IPS-20b (cell line): ENCODE measurements at regions not wholly inside any gene's neighbourhood (a gene's known extent, or its start where the extent isn't known, plus 50 kb on each side); places are given as distances from the start of the nearest gene placed in this dataset.

ENCODE experiments used
- H3K27ac ChIP-seq: one replicate; pipeline ENCODE4 v1.5.1; 2013; ENCODE audit warnings: low read length
- H3K27me3 ChIP-seq: 2 replicates; pipeline ENCODE4 v1.6.1; 2013; ENCODE audit warnings: mild to moderate bottlenecking, low read length, inconsistent platforms; ENCODE audit not compliant: insufficient read depth
- H3K36me3 ChIP-seq: 2 replicates; pipeline ENCODE4 v1.6.1; 2013; ENCODE audit warnings: low read depth, mild to moderate bottlenecking, inconsistent platforms, low read length, moderate library complexity; ENCODE audit not compliant: insufficient read depth
- H3K4me1 ChIP-seq: 2 replicates; pipeline ENCODE4 v1.6.1; 2013; ENCODE audit warnings: mild to moderate bottlenecking, control low read depth, inconsistent platforms, low read length, moderate library complexity; ENCODE audit not compliant: insufficient read depth
- H3K4me3 ChIP-seq: 2 replicates; pipeline ENCODE4 v1.5.1; 2013; ENCODE audit warnings: mild to moderate bottlenecking, low read length, inconsistent platforms
- H3K9ac ChIP-seq: 2 replicates; pipeline ENCODE4 v1.6.1; 2013; ENCODE audit warnings: low read depth, mild to moderate bottlenecking, inconsistent platforms, low read length, moderate library complexity
- H3K9me3 ChIP-seq: 2 replicates; pipeline ENCODE4 v1.6.1; 2013; ENCODE audit warnings: mild to moderate bottlenecking, low read depth, low read length, inconsistent platforms; ENCODE audit not compliant: insufficient read depth

- H3K4me1 ChIP-seq, result peaks cover 6% of the 10 kb centered on the region
- H3K4me3 ChIP-seq, result no peak overlapping the region
- no peaks in the 10 kb centered on the region for H3K36me3 ChIP-seq
- no peaks in the 10 kb centered on the region for H3K27me3 ChIP-seq
- no peak overlapping the region for H3K9ac ChIP-seq
- H3K27ac ChIP-seq, result no peak overlapping the region
- H3K9me3 ChIP-seq, result no peaks in the 10 kb centered on the region
Observed at GRCh38 chr1:58011978-58012377, 534.5 kb downstream of the OMA1 start.

GRCh38 chr1:58006421-58007046 is 540.0 kb downstream of the OMA1 start:
- Histone ChIP-seq H3K4me3 (peak overlapping the region; percentile 6; the same call in 1 of the 2 replicates), H3K9me3 (no peaks in the 10 kb centered on the region), H3K4me1 (peaks cover 56% of the 10 kb centered on the region), H3K27me3 (no peaks in the 10 kb centered on the region), H3K9ac (no peak overlapping the region; the same call in 1 of the 2 replicates), H3K27ac (no peak overlapping the region), H3K36me3 (no peaks in the 10 kb centered on the region)

GRCh38 chr1:58005212-58005611 is 541.3 kb downstream of the OMA1 start:
- H3K4me3 ChIP-seq, result no peak overlapping the region
- peak overlapping the region; percentile 38; the same call in 1 of the 2 replicates for H3K9ac ChIP-seq
- H3K4me1 ChIP-seq, result peaks cover 56% of the 10 kb centered on the region
- no peaks in the 10 kb centered on the region for H3K9me3 ChIP-seq
- no peaks in the 10 kb centered on the region for H3K36me3 ChIP-seq
- H3K27me3 ChIP-seq, result no peaks in the 10 kb centered on the region
- no peak overlapping the region for H3K27ac ChIP-seq

- H3K4me3 ChIP-seq, result no peak overlapping the region
- H3K27me3 ChIP-seq, result no peaks in the 10 kb centered on the region
- H3K9me3 ChIP-seq, result no peaks in the 10 kb centered on the region
- H3K4me1 ChIP-seq, result peaks cover 56% of the 10 kb centered on the region
- H3K27ac ChIP-seq, result peak overlapping the region; percentile 41
- H3K9ac ChIP-seq, result peak overlapping the region; percentile 21; the same call in 1 of the 2 replicates
- H3K36me3 ChIP-seq, result no peaks in the 10 kb centered on the region
Observed at GRCh38 chr1:58003988-58004387, 542.5 kb downstream of the OMA1 start.

- peak overlapping the region; percentile 21; the same call in 1 of the 2 replicates for H3K9ac ChIP-seq
- peak overlapping the region; percentile 10; the same call in 1 of the 2 replicates for H3K4me3 ChIP-seq
- no peaks in the 10 kb centered on the region for H3K36me3 ChIP-seq
- peak overlapping the region; percentile 41 for H3K27ac ChIP-seq
- peaks cover 56% of the 10 kb centered on the region for H3K4me1 ChIP-seq
- H3K9me3 ChIP-seq, result no peaks in the 10 kb centered on the region
- no peaks in the 10 kb centered on the region for H3K27me3 ChIP-seq
Observed at GRCh38 chr1:58003059-58003458, 543.5 kb downstream of the OMA1 start.

GRCh38 chr1:58000821-58001220 is 545.7 kb downstream of the OMA1 start:
- Histone ChIP-seq H3K9me3 (no peaks in the 10 kb centered on the region), H3K4me3 (no peak overlapping the region), H3K27ac (no peak overlapping the region), H3K4me1 (peaks cover 41% of the 10 kb centered on the region), H3K9ac (no peak overlapping the region), H3K27me3 (no peaks in the 10 kb centered on the region), H3K36me3 (no peaks in the 10 kb centered on the region)

- Histone ChIP-seq H3K9ac (no peak overlapping the region), H3K36me3 (no peaks in the 10 kb centered on the region), H3K9me3 (no peaks in the 10 kb centered on the region), H3K27ac (no peak overlapping the region), H3K4me1 (peaks cover 39% of the 10 kb centered on the region), H3K4me3 (no peak overlapping the region), H3K27me3 (no peaks in the 10 kb centered on the region)
Observed at GRCh38 chr1:58000116-58000515, 546.4 kb downstream of the OMA1 start.

GRCh38 chr1:57996400-57996799 is 550.1 kb downstream of the OMA1 start:
- H3K27ac ChIP-seq, result no peak overlapping the region
- no peaks in the 10 kb centered on the region for H3K9me3 ChIP-seq
- H3K9ac ChIP-seq, result no peak overlapping the region
- H3K4me3 ChIP-seq, result no peak overlapping the region
- no peaks in the 10 kb centered on the region for H3K36me3 ChIP-seq
- peaks cover 9% of the 10 kb centered on the region; the same call in 1 of the 2 replicates for H3K4me1 ChIP-seq
- H3K27me3 ChIP-seq, result no peaks in the 10 kb centered on the region

- Histone ChIP-seq H3K4me1 (peaks cover 23% of the 10 kb centered on the region), H3K36me3 (no peaks in the 10 kb centered on the region), H3K9me3 (no peaks in the 10 kb centered on the region), H3K9ac (no peak overlapping the region), H3K4me3 (no peak overlapping the region), H3K27ac (no peak overlapping the region), H3K27me3 (no peaks in the 10 kb centered on the region)
Observed at GRCh38 chr1:57991289-57991688, 555.2 kb downstream of the OMA1 start.

- H3K9me3 ChIP-seq, result no peaks in the 10 kb centered on the region
- no peak overlapping the region for H3K4me3 ChIP-seq
- peaks cover 15% of the 10 kb centered on the region for H3K4me1 ChIP-seq
- H3K36me3 ChIP-seq, result no peaks in the 10 kb centered on the region
- H3K27ac ChIP-seq, result no peak overlapping the region
- no peaks in the 10 kb centered on the region for H3K27me3 ChIP-seq
- H3K9ac ChIP-seq, result no peak overlapping the region
Observed at GRCh38 chr1:57989877-57990276, 556.6 kb downstream of the OMA1 start.

- Histone ChIP-seq H3K4me1 (peaks cover 24% of the 10 kb centered on the region), H3K27me3 (no peaks in the 10 kb centered on the region), H3K9me3 (no peaks in the 10 kb centered on the region), H3K36me3 (no peaks in the 10 kb centered on the region), H3K4me3 (peak overlapping the region; percentile 1; the same call in 1 of the 2 replicates), H3K27ac (no peak overlapping the region), H3K9ac (no peak overlapping the region)
Observed at GRCh38 chr1:57987523-57987922, 559.0 kb downstream of the OMA1 start.

GRCh38 chr1:57986432-57986831 is 560.1 kb downstream of the OMA1 start:
- no peak overlapping the region for H3K27ac ChIP-seq
- no peak overlapping the region for H3K9ac ChIP-seq
- H3K4me1 ChIP-seq, result peaks cover 24% of the 10 kb centered on the region
- no peaks in the 10 kb centered on the region for H3K9me3 ChIP-seq
- H3K4me3 ChIP-seq, result no peak overlapping the region
- no peaks in the 10 kb centered on the region for H3K36me3 ChIP-seq
- no peaks in the 10 kb centered on the region for H3K27me3 ChIP-seq
